Activated CD4-positive, alpha-beta T cell treated with anti-CD3 and anti-CD28 coated beads, Interleukin-2, Interleukin-4, amounts not matched to agents 100 ng/mL and 50 ng/mL, durations not matched to agents 16 hours and 8 hours (primary cell): ENCODE measurements at regions not wholly inside any gene's neighbourhood (a gene's known extent, or its start where the extent isn't known, plus 50 kb on each side); places are given as distances from the start of the nearest gene placed in this dataset.
"Not testable (repeated sequence)": the region's sequence is repeated elsewhere in the genome, so short reads cannot be mapped to it uniquely, and the experiment has no call there.

ENCODE experiments used
- DNase-seq: peaks from one replicate; pipeline ENCODE4 v3.0.0-alpha.2; 2020; ENCODE audit warnings: low spot score

DNA sequence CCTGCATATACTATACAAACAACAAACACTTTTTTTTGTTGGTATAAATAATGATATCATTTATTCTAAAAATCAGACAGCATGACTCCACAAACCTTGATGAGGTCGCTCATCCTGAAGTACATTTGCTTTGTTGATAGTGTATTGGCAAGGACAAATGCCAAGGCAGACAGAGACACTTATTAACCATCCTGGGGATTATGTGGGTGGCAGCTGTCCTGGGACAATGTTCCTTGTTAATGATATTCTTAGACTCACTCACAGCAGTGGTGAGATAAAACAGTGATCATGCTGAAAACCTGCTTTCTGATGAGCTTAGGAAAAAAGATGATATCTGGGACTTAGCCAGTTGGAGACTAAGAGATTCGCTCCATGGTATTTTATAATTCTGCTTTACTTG lies 85.4 kb upstream of the OGFRL1 start:
- DNase-seq = no peak

DNA sequence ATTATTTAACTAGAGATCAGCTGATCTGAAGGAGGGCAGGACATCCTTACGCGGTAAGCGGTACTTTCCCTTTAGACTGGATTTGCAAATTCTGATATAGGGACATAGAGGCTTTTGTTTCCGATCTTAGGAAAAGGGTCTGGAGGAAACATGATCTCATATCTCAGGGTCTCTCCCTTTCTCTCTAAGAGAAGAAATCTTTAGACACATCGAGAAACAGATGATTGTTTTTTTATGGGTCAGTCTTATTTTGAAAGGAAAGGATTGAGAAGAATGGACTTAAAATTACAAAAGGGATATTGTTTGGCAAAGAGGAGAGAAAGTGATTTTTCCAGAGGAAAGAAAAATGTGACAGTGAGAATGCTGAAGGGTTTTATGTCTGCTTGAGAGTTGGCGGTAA lies 83.9 kb upstream of the OGFRL1 start:
- no peak for DNase-seq

DNA sequence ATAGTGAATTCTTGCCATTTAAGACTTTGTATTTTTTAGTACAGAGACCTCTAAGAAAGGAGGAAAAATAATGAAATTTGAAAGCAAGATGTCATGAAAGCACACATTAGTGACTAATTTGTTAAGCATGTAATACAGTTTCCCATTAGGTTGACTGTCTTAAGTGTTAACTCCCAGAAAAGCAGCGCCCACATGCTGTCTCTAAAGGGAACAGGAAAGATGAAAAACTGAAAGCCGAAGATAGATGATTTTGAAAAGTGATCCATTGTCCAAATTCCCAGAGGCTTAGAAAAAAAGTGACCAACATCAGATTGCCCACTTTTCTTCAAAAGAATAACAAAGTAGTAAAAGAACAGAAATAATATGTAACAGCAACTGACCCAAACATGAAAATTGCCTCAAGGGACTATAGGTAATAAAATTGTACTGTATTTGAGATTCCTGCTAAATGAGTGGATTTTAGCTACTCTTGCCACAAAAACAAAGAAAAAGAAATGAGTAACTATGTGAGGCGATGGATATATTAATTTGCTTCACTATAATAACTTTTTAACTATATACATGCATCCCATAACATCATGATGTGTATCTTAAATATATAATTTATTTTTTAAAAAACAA lies 83.2 kb upstream of the OGFRL1 start:
- no peak for DNase-seq

GRCh38 chr6:71206089-71206488 lies 82.5 kb upstream of the OGFRL1 start:
- DNase-seq = no peak

GRCh38 chr6:71209206-71209605 lies 79.4 kb upstream of the OGFRL1 start:
- DNase-seq = no peak

DNA sequence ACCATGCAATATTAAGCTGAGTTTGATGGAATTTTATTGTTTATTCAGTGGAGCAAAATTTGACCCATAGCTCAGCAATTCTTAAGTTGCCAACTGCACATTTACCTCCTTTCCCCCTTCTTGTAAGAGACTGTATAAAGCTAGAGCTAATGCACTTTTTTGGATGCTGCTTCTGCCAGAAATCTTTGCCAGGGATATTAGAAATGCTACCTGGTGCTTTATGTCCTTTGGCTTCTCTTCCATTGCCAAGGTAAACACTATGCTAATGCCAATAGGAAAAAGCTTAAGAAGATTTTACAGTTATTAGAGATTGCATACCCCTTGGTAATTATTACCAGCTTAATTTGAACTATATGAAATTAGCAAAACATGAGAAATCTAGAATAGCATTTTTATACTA lies 79.0 kb upstream of the OGFRL1 start:
- DNase-seq = no peak

- no peak for DNase-seq
Observed at GRCh38 chr6:71211799-71212198, 76.8 kb upstream of the OGFRL1 start.

- DNase-seq = no peak
Observed at GRCh38 chr6:71220466-71220865, 68.1 kb upstream of the OGFRL1 start.

DNA sequence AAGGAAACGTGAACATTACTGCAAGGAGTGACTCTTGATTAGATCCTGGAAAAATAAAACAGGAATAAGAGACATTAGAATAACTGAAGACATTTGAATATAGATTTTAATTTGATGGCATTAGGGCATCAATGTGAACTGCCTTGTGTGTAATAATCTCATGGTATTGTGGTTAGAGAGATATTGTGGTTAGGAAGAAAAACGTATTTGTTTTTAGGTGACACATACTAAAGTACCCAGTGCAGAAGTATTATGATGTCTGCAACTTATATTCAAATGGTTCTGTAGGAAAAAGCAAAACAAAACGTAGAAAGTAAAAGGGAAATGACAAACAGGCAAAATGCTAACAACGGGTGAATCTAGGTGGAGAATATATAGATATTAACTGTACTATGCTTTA lies 65.9 kb upstream of the OGFRL1 start:
- DNase-seq = no peak

GRCh38 chr6:71224011-71224410 lies 64.6 kb upstream of the OGFRL1 start:
- no peak for DNase-seq

DNA sequence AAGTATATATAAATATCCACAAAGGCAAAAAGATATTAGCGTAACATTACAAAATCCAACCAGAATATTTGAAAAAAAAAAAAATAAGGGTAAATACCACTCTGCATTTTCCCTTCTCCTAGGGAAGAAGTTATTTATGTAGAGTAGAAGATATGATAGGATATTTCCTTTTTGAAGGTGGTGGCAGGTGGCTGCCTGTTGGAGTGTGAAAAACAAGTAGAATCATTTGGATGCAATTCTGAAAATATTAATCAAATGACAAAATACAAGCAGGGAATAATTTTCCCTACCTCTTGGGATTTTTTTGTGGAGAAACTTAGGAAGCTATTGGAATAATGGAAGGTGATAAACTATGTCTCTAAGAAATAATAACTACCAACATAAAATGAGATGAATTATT lies 62.5 kb upstream of the OGFRL1 start:
- no peak for DNase-seq

DNA sequence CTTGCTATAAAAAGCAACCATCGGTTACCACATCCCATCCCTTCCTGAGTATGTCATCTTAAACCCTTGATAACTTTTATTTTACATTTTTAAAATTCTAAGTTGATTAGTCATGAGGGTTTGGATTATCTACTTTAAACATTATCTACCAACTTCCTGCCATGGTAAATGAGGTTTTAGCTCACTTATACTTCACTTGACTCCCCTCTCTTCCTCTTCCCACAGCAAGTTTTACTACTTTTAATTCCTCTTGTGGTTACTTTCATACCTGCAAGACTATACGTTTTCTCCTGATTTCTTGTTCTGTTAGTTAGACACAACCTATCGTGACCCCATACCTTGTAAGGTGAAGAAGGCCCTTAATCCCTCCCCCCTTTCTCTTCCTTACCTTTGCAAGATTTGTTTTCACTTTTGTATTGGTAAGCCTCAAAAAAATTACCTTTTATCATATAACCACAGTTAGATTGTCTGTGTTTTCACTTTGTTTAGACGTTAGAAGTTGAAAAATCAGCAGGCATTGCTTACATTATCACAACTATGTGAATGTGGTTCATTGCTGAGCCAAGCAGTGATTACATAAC lies 60.1 kb upstream of the OGFRL1 start:
- no peak for DNase-seq

DNA sequence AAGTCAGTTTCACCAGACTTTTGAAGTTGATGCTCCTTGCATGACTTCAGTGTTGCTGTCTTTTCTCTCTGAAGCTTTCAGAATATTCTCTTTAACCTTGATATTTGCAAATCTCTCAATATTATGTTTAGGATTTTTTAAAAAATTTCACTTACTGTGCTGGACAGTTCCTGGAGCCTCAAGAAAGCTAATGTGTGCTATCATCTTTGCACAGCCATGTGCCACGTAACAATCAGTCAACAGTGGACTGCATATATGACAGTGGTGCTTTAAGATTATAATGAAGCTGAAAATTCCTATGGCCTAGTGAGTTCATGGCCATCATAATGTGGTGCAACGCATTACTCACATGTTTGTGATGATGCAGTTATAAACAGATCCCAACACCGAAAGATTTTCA lies 59.1 kb upstream of the OGFRL1 start:
- no peak for DNase-seq

GRCh38 chr6:71232890-71233289 lies 55.7 kb upstream of the OGFRL1 start:
- not testable (repeated sequence) for DNase-seq

DNA sequence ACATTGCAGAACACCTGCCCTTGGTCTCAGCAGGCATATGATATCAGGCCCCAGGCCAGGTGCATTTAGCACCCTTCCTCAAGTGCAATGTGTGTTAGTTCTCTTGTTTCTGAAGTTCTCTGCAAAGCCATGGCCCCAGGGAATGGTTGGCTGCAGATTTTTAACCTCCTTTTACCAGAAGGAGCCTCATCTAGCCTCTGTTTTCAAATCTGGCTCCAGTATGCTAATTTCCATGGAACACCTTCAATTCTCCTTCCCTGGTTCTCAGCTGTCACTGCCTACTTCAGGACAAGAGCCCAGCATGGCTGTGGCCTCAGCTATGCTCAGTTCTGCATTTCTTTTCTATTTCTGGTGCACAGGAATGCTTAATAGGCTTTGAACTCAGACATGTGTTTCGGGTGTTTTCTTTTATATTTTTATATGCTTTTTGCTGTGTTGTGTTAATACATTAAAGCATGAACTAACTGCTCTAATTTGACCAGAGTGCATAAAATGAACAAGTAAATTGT lies 51.6 kb upstream of the OGFRL1 start:
- no peak for DNase-seq

DNA sequence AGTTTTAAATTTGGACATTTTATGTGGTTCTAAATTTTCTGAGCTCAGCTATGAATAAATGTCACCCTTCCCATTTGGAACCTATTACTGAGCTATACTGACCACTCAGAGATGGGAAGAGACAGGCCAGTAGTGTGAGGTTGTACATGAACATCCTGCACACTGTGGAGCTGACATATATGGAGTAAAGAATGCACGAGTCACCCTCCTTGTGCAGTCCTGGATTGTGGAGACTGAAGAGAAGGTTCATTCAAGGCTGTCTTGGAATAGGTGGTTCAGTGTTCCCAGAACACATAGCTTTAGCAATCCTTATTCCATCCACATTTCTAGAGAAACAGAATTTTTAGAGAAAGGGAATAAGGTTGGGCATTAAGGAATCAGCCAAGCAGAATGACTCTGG lies 50.3 kb upstream of the OGFRL1 start:
- no peak for DNase-seq
